Liver (tissue), 3 donors: ENCODE measurements at regions not wholly inside any gene's neighbourhood (a gene's known extent, or its start where the extent isn't known, plus 50 kb on each side); places are given as distances from the start of the nearest gene placed in this dataset.

Experiments used
- ATF3 ChIP-seq: IDR thresholded peaks from 2 replicates; pipeline ENCODE4 v1.6.1; 2016; ENCODE audit warnings: antibody characterized with exemption
- CTCF ChIP-seq: fragments of 150-350 bp; IDR thresholded peaks from 2 replicates; pipeline ENCODE4 v1.5.1; 2017; ENCODE audit warnings: improper control_type of control experiment, low read depth, low read length; ENCODE audit not compliant: missing input control
- EGR1 ChIP-seq, 2 donors: IDR thresholded peaks; 2 replicates each; pipeline ENCODE4 v1.6.1; 2016 to 2018; ENCODE audit warnings: antibody characterized with exemption in 2 of 2, low read depth in 2 of 2
- HNF4A ChIP-seq, 2 donors: conservative IDR thresholded peaks; 2 replicates each; pipeline ENCODE4 v1.6.1; 2016; ENCODE audit warnings: antibody characterized with exemption in 2 of 2, mild to moderate bottlenecking in 2 of 2
- JUND ChIP-seq, 2 donors: IDR thresholded peaks; 2 replicates each; pipeline ENCODE4 v1.6.1; 2016; ENCODE audit warnings: antibody characterized with exemption in 2 of 2
- MAX ChIP-seq: IDR thresholded peaks from 2 replicates; pipeline ENCODE4 v1.6.1; 2016; ENCODE audit warnings: antibody characterized with exemption
- RAD21 ChIP-seq, 2 donors: IDR thresholded peaks; 2 replicates each; pipeline ENCODE4 v1.6.1; 2016; ENCODE audit warnings: antibody characterized with exemption in 2 of 2, mild to moderate bottlenecking in 2 of 2
- REST ChIP-seq: IDR thresholded peaks from 2 replicates; pipeline ENCODE4 v1.6.1; 2016; ENCODE audit warnings: antibody characterized with exemption, mild to moderate bottlenecking
- SP1 ChIP-seq: IDR thresholded peaks from 2 replicates; pipeline ENCODE4 v1.6.1; 2018; ENCODE audit warnings: antibody characterized with exemption, mild to moderate bottlenecking
- TAF1 ChIP-seq: conservative IDR thresholded peaks from 2 replicates; pipeline ENCODE4 v1.6.1; 2016; ENCODE audit warnings: antibody characterized with exemption, mild to moderate bottlenecking
- YY1 ChIP-seq: IDR thresholded peaks from 2 replicates; pipeline ENCODE4 v1.6.1; 2016; ENCODE audit warnings: antibody characterized with exemption, mild to moderate bottlenecking
- ZBTB33 ChIP-seq: IDR thresholded peaks from 2 replicates; pipeline ENCODE4 v1.6.1; 2016; ENCODE audit warnings: antibody characterized with exemption
- donor health status: healthy.
- donor health status: healthy.

- no peak for TF ChIP-seq JUND (IDR thresholded peaks at IDR 0.05)
- no peak for TF ChIP-seq TAF1
- TF ChIP-seq CTCF = no peak
- TF ChIP-seq RAD21 (IDR thresholded peaks at IDR 0.05) = no peak
- no peak for TF ChIP-seq REST
- no peak for TF ChIP-seq ZBTB33
- TF ChIP-seq YY1 = no peak
- TF ChIP-seq SP1 = no peak
- TF ChIP-seq MAX = no peak
- no peak for TF ChIP-seq ATF3
- TF ChIP-seq HNF4A (conservative IDR thresholded peaks at IDR 0.05) = no peak
- no peak for TF ChIP-seq EGR1 (IDR thresholded peaks at IDR 0.05; ENCODE audit: low read depth in 2 of 2)
These were observed 570.6 kb upstream of the STXBP6 start for GRCh38 chr14:25620515-25620914.
